ENCODE measurements at regions not wholly inside any gene's neighbourhood (a gene's known extent, or its start where the extent isn't known, plus 50 kb on each side); places are given as distances from the start of the nearest gene placed in this dataset.

DNA sequence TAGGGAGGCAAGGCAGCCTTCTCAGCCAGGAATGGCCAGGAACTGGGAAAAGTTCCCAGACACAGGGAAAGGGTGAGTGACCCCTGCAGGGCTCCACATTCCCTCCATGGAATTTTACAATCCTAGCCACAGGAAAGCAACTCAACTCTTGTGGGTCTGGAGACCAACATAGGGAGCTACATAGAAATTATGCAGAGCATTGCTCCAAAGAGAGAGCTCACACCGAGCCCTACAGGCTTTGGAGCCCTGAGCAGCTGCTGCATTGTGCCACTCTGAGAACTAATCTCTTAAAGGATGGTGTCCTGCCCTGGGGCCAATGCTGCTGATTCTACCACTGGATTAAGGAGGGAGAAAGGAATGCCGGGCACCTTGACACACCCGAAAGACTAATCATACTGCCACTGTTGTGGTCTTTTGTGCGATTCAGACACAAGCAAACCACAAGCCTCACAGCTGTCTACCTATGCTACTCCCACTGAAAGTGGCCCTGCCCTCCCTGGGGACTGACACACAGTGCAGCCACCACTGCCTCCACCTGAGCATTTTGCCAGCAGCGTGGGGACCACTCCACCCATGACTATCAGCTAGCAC, 1089.8 kb upstream of the NUDT12 start:
- TF ChIP-seq, protein P1, sequence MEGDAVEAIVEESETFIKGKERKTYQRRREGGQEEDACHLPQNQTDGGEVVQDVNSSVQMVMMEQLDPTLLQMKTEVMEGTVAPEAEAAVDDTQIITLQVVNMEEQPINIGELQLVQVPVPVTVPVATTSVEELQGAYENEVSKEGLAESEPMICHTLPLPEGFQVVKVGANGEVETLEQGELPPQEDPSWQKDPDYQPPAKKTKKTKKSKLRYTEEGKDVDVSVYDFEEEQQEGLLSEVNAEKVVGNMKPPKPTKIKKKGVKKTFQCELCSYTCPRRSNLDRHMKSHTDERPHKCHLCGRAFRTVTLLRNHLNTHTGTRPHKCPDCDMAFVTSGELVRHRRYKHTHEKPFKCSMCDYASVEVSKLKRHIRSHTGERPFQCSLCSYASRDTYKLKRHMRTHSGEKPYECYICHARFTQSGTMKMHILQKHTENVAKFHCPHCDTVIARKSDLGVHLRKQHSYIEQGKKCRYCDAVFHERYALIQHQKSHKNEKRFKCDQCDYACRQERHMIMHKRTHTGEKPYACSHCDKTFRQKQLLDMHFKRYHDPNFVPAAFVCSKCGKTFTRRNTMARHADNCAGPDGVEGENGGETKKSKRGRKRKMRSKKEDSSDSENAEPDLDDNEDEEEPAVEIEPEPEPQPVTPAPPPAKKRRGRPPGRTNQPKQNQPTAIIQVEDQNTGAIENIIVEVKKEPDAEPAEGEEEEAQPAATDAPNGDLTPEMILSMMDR (IDR thresholded peaks at IDR 0.05 in 2 of 3, conservative IDR thresholded peaks at IDR 0.05 in 1 of 3; ENCODE audit: borderline replicate concordance in 1 of 3, insufficient read depth in 1 of 3, low read depth in 2 of 3, low read length in 2 of 3): no peak
- TF ChIP-seq POLR2A (IDR thresholded peaks at IDR 0.05; ENCODE audit: borderline replicate concordance, extremely low read depth, insufficient read depth, insufficient read length): no peak
- no peak for TF ChIP-seq EGR1 (IDR thresholded peaks at IDR 0.05; ENCODE audit: low read depth)
- TF ChIP-seq EZH2 (IDR thresholded peaks at IDR 0.05): no peak

All from HCT116 (cell line).